Activated CD8-positive, alpha-beta T cell treated with anti-CD3 and anti-CD28 coated beads, Interleukin-2, amount 10 ng/mL, durations not matched to agents 7 days and 5 days (primary cell): ENCODE measurements at regions not wholly inside any gene's neighbourhood (a gene's known extent, or its start where the extent isn't known, plus 50 kb on each side); places are given as distances from the start of the nearest gene placed in this dataset.

Experiments
- ATAC-seq: fragments of 150-1000 bp; cut with Tn5 transposase; one replicate; pipeline ENCODE4 v1.10.0; 2021; ENCODE audit warnings: moderate library complexity
- CTCF ChIA-PET: fragments of 350-600 bp; sonication (Branson Sonifier 250); formaldehyde crosslinking; loops from one replicate; lab custom pipeline; 2021; ENCODE audit warnings: antibody characterized with exemption; lab: Charles Lee
- POLR2A ChIA-PET: fragments of 350-600 bp; sonication (Branson Sonifier 250); formaldehyde crosslinking; loops from one replicate; lab custom pipeline; 2021; ENCODE audit warnings: antibody characterized with exemption; lab: Charles Lee
- DNase-seq: peaks from one replicate; pipeline ENCODE4 v3.0.0-alpha.2; 2020
- H3K27ac Mint-ChIP-seq: one replicate; pipeline ENCODE4 v1.8.0; 2021; ENCODE audit warnings: mild to moderate bottlenecking, mixed read lengths
- H3K27me3 Mint-ChIP-seq: one replicate; pipeline ENCODE4 v1.8.0; 2021; ENCODE audit warnings: low read depth, mixed read lengths
- H3K36me3 Mint-ChIP-seq: one replicate; pipeline ENCODE4 v1.8.0; 2021; ENCODE audit warnings: low read depth, mixed read lengths
- H3K4me1 Mint-ChIP-seq: one replicate; pipeline ENCODE4 v1.8.0; 2021; ENCODE audit warnings: low read depth, mixed read lengths
- H3K4me3 Mint-ChIP-seq: one replicate; pipeline ENCODE4 v1.8.0; 2021; ENCODE audit warnings: mild to moderate bottlenecking, mixed read lengths
- H3K9me3 Mint-ChIP-seq: one replicate; pipeline ENCODE4 v1.8.0; 2022; ENCODE audit warnings: mixed read lengths; ENCODE audit not compliant: insufficient read depth

GRCh38 chr19:31783592-31783991, 434.4 kb upstream of the TSHZ3 start:
- ChIA-PET CTCF (no interaction called here), POLR2A (no interaction called here)
- no peak for ATAC-seq
- no peaks in the 10 kb centered on the region for H3K36me3 Mint-ChIP-seq
- no peaks in the 10 kb centered on the region for H3K27me3 Mint-ChIP-seq
- H3K9me3 Mint-ChIP-seq, result no peaks in the 10 kb centered on the region
- H3K27ac Mint-ChIP-seq, result no peak overlapping the region
- DNase-seq, result no peak
- H3K4me3 Mint-ChIP-seq, result no peak overlapping the region
- H3K4me1 Mint-ChIP-seq, result no peaks in the 10 kb centered on the region

GRCh38 chr19:31784671-31785101, 435.4 kb upstream of the TSHZ3 start:
- POLR2A ChIA-PET, result no interaction called here
- Mint-ChIP-seq H3K27me3 (no peaks in the 10 kb centered on the region), H3K4me1 (no peaks in the 10 kb centered on the region), H3K27ac (no peak overlapping the region), H3K4me3 (no peak overlapping the region), H3K36me3 (no peaks in the 10 kb centered on the region), H3K9me3 (no peaks in the 10 kb centered on the region)
- CTCF ChIA-PET, result no interaction called here
- ATAC-seq (no peak), DNase-seq (no peak)

- ChIA-PET POLR2A (no interaction called here), CTCF (no interaction called here)
- Mint-ChIP-seq H3K4me1 (no peaks in the 10 kb centered on the region), H3K4me3 (no peak overlapping the region), H3K27ac (no peak overlapping the region), H3K36me3 (no peaks in the 10 kb centered on the region), H3K27me3 (no peaks in the 10 kb centered on the region), H3K9me3 (no peaks in the 10 kb centered on the region)
- no peak for DNase-seq
- no peak for ATAC-seq
Measured at GRCh38 chr19:31801611-31802010, 452.4 kb upstream of the TSHZ3 start.

GRCh38 chr19:31803835-31804446, 454.7 kb upstream of the TSHZ3 start:
- ChIA-PET POLR2A (no interaction called here), CTCF (no interaction called here)
- H3K27ac Mint-ChIP-seq, result no peak overlapping the region
- DNase-seq, result no peak
- no peaks in the 10 kb centered on the region for H3K4me1 Mint-ChIP-seq
- H3K36me3 Mint-ChIP-seq, result no peaks in the 10 kb centered on the region
- H3K27me3 Mint-ChIP-seq, result no peaks in the 10 kb centered on the region
- no peak overlapping the region for H3K4me3 Mint-ChIP-seq
- no peaks in the 10 kb centered on the region for H3K9me3 Mint-ChIP-seq
- no peak for ATAC-seq

GRCh38 chr19:31804668-31805067, 455.4 kb upstream of the TSHZ3 start:
- DNase-seq (no peak), ATAC-seq (no peak)
- ChIA-PET POLR2A (no interaction called here), CTCF (no interaction called here)
- Mint-ChIP-seq H3K9me3 (no peaks in the 10 kb centered on the region), H3K27ac (no peak overlapping the region), H3K4me3 (no peak overlapping the region), H3K4me1 (no peaks in the 10 kb centered on the region), H3K36me3 (no peaks in the 10 kb centered on the region), H3K27me3 (no peaks in the 10 kb centered on the region)

- Mint-ChIP-seq H3K4me1 (no peaks in the 10 kb centered on the region), H3K27ac (no peak overlapping the region), H3K4me3 (no peak overlapping the region), H3K27me3 (no peaks in the 10 kb centered on the region), H3K9me3 (no peaks in the 10 kb centered on the region), H3K36me3 (no peaks in the 10 kb centered on the region)
- CTCF ChIA-PET, result no interaction called here
- DNase-seq, result no peak
- POLR2A ChIA-PET, result no interaction called here
- ATAC-seq, result no peak
Measured at GRCh38 chr19:31810536-31811109, 461.4 kb upstream of the TSHZ3 start.

GRCh38 chr19:31817971-31818797, 468.9 kb upstream of the TSHZ3 start:
- Mint-ChIP-seq H3K27ac (no peak overlapping the region), H3K4me3 (no peak overlapping the region), H3K27me3 (no peaks in the 10 kb centered on the region), H3K4me1 (no peaks in the 10 kb centered on the region), H3K36me3 (no peaks in the 10 kb centered on the region), H3K9me3 (no peaks in the 10 kb centered on the region)
- CTCF ChIA-PET, result no interaction called here
- no peak for ATAC-seq
- no peak for DNase-seq
- POLR2A ChIA-PET, result no interaction called here

- no peak for DNase-seq
- Mint-ChIP-seq H3K4me1 (no peaks in the 10 kb centered on the region), H3K9me3 (no peaks in the 10 kb centered on the region), H3K36me3 (no peaks in the 10 kb centered on the region), H3K4me3 (no peak overlapping the region), H3K27me3 (no peaks in the 10 kb centered on the region), H3K27ac (no peak overlapping the region)
- ChIA-PET POLR2A (no interaction called here), CTCF (no interaction called here)
- no peak for ATAC-seq
Measured at GRCh38 chr19:31818798-31819105, 469.5 kb upstream of the TSHZ3 start.

- ChIA-PET CTCF (no interaction called here), POLR2A (interaction anchor here (0.7 kb wide), 1 partner anchor 11 kb away, joined by 3 read pairs; no protein-coding TSS in a partner anchor)
- Mint-ChIP-seq H3K27ac (no peak overlapping the region), H3K27me3 (no peaks in the 10 kb centered on the region), H3K36me3 (no peaks in the 10 kb centered on the region), H3K4me1 (no peaks in the 10 kb centered on the region), H3K9me3 (no peaks in the 10 kb centered on the region), H3K4me3 (no peak overlapping the region)
- DNase-seq (no peak), ATAC-seq (no peak)
Measured at GRCh38 chr19:31819837-31820236, 470.6 kb upstream of the TSHZ3 start.

GRCh38 chr19:31821346-31821745, 472.1 kb upstream of the TSHZ3 start:
- Mint-ChIP-seq H3K36me3 (no peaks in the 10 kb centered on the region), H3K4me1 (no peaks in the 10 kb centered on the region), H3K9me3 (no peaks in the 10 kb centered on the region), H3K27ac (no peak overlapping the region), H3K4me3 (no peak overlapping the region), H3K27me3 (no peaks in the 10 kb centered on the region)
- POLR2A ChIA-PET, result no interaction called here
- no peak for DNase-seq
- CTCF ChIA-PET, result no interaction called here
- ATAC-seq, result no peak

GRCh38 chr19:31825134-31826094, 476.2 kb upstream of the TSHZ3 start:
- Mint-ChIP-seq H3K27me3 (no peaks in the 10 kb centered on the region), H3K9me3 (no peaks in the 10 kb centered on the region), H3K4me1 (no peaks in the 10 kb centered on the region), H3K4me3 (no peak overlapping the region), H3K36me3 (no peaks in the 10 kb centered on the region), H3K27ac (no peak overlapping the region)
- CTCF ChIA-PET, result no interaction called here
- POLR2A ChIA-PET, result no interaction called here
- no peak for DNase-seq
- ATAC-seq, result no peak

GRCh38 chr19:31826325-31826724, 477.1 kb upstream of the TSHZ3 start:
- ATAC-seq, result no peak
- no peaks in the 10 kb centered on the region for H3K9me3 Mint-ChIP-seq
- POLR2A ChIA-PET, result no interaction called here
- H3K4me3 Mint-ChIP-seq, result no peak overlapping the region
- H3K36me3 Mint-ChIP-seq, result no peaks in the 10 kb centered on the region
- no peaks in the 10 kb centered on the region for H3K27me3 Mint-ChIP-seq
- H3K27ac Mint-ChIP-seq, result no peak overlapping the region
- H3K4me1 Mint-ChIP-seq, result no peaks in the 10 kb centered on the region
- CTCF ChIA-PET, result no interaction called here
- DNase-seq, result no peak
